ENCODE measurements at regions not wholly inside any gene's neighbourhood (a gene's known extent, or its start where the extent isn't known, plus 50 kb on each side); places are given as distances from the start of the nearest gene placed in this dataset.
"Not testable (repeated sequence)": the region's sequence is repeated elsewhere in the genome, so short reads cannot be mapped to it uniquely, and the experiment has no call there.

- FAIRE-seq; DNase-seq (ENCODE audit: insufficient read length, low spot score): not testable (repeated sequence)
Measured at GRCh38 chr21:31819692-31820091, 53.1 kb upstream of the HUNK start.

GRCh38 chr21:31814356-31814755, 58.5 kb upstream of the HUNK start:
- DNase-seq (ENCODE audit: insufficient read length, low spot score); FAIRE-seq: not testable (repeated sequence)

- DNase-seq (ENCODE audit: insufficient read length, low spot score) (no peak), FAIRE-seq (no peak)
- TF ChIP-seq POLR2A (IDR thresholded peaks at IDR 0.05; ENCODE audit: low read depth, low read length): no peak
Measured at GRCh38 chr21:31813862-31814261, 59.0 kb upstream of the HUNK start.

- DNase-seq (ENCODE audit: insufficient read length, low spot score): no peak
- TF ChIP-seq POLR2A (IDR thresholded peaks at IDR 0.05; ENCODE audit: low read depth, low read length): no peak
- FAIRE-seq: no peak
Measured at GRCh38 chr21:31804008-31804394, 68.8 kb upstream of the HUNK start.

GRCh38 chr21:31803039-31804007, 69.5 kb upstream of the HUNK start:
- no peak for FAIRE-seq
- no peak for DNase-seq (ENCODE audit: insufficient read length, low spot score)
- no peak for TF ChIP-seq POLR2A (IDR thresholded peaks at IDR 0.05; ENCODE audit: low read depth, low read length)

GRCh38 chr21:31802331-31802730, 70.4 kb upstream of the SCAF4 start:
- DNase-seq (ENCODE audit: insufficient read length, low spot score) (no peak), FAIRE-seq (no peak)
- no peak for TF ChIP-seq POLR2A (IDR thresholded peaks at IDR 0.05; ENCODE audit: low read depth, low read length)

GRCh38 chr21:31801551-31802219, 69.8 kb upstream of the SCAF4 start:
- FAIRE-seq: no peak
- no peak for TF ChIP-seq POLR2A (IDR thresholded peaks at IDR 0.05; ENCODE audit: low read depth, low read length)

GRCh38 chr21:31798842-31799704, 67.2 kb upstream of the SCAF4 start:
- DNase-seq (ENCODE audit: insufficient read length, low spot score) (no peak), FAIRE-seq (no peak)
- no peak for TF ChIP-seq POLR2A (IDR thresholded peaks at IDR 0.05; ENCODE audit: low read depth, low read length)

More at GRCh38 chr21:31801551-31802219, 69.8 kb upstream of the SCAF4 start:
- no peak for DNase-seq (ENCODE audit: insufficient read length, low spot score)

GRCh38 chr21:31795992-31796391, 64.1 kb upstream of the SCAF4 start:
- DNase-seq (ENCODE audit: insufficient read length, low spot score) (no peak), FAIRE-seq (no peak)
- no peak for TF ChIP-seq POLR2A (IDR thresholded peaks at IDR 0.05; ENCODE audit: low read depth, low read length)

- not testable (repeated sequence) for FAIRE-seq; DNase-seq (ENCODE audit: insufficient read length, low spot score)
Measured at GRCh38 chr21:31790420-31790819, 58.5 kb upstream of the SCAF4 start.

GRCh38 chr21:31788581-31788980, 56.7 kb upstream of the SCAF4 start:
- no peak for FAIRE-seq
- TF ChIP-seq POLR2A (IDR thresholded peaks at IDR 0.05; ENCODE audit: low read depth, low read length): no peak
- DNase-seq (ENCODE audit: insufficient read length, low spot score): no peak

- not testable (repeated sequence) for DNase-seq (ENCODE audit: insufficient read length, low spot score)
Measured at GRCh38 chr21:31787691-31788090, 55.8 kb upstream of the SCAF4 start.

GRCh38 chr21:31786164-31786920, 54.4 kb upstream of the SCAF4 start:
- no peak for TF ChIP-seq POLR2A (IDR thresholded peaks at IDR 0.05; ENCODE audit: low read depth, low read length)
- FAIRE-seq (no peak), DNase-seq (ENCODE audit: insufficient read length, low spot score) (no peak)

More at GRCh38 chr21:31787691-31788090, 55.8 kb upstream of the SCAF4 start:
- FAIRE-seq: not testable (repeated sequence)

GRCh38 chr21:31785237-31786163, 53.6 kb upstream of the SCAF4 start:
- peak; percentile 38 for DNase-seq (ENCODE audit: insufficient read length, low spot score)
- not testable (repeated sequence) for FAIRE-seq
